ENCODE measurements at regions not wholly inside any gene's neighbourhood (a gene's known extent, or its start where the extent isn't known, plus 50 kb on each side); places are given as distances from the start of the nearest gene placed in this dataset.

DNA sequence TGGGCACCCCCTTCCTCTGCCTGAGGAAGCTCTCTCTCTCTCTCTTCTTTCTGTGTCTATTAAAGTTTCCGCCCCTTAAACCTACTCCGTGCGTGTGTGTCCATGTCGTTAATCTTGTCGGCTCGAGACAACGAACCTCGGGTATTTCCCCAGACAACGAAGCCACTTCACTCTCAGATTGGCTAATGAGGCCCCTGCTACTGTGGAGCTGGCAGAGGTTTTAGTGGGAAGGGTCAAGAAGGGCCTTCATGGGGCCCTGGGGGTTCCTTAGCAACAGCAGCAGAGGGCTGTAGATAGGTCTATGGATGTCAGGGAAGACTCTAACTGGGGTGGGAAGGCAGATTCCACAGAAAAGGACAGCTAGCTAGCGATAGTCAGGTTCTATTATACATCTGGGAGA lies 239.8 kb upstream of the RAB4A start:
- no peak for DNase-seq (ENCODE audit: low read depth in 2 of 2)

GRCh38 chr1:229031481-229032341 lies 239.2 kb upstream of the RAB4A start:
- DNase-seq (ENCODE audit: low read depth in 2 of 2): no peak

GRCh38 chr1:229032375-229032774 lies 238.5 kb upstream of the RAB4A start:
- no peak for DNase-seq (ENCODE audit: low read depth in 2 of 2)

GRCh38 chr1:229033480-229033879 lies 237.4 kb upstream of the RAB4A start:
- no peak for DNase-seq (ENCODE audit: low read depth in 2 of 2)

- DNase-seq (ENCODE audit: low read depth in 2 of 2): no peak
Observed at GRCh38 chr1:229034342-229034741, 236.6 kb upstream of the RAB4A start.

DNA sequence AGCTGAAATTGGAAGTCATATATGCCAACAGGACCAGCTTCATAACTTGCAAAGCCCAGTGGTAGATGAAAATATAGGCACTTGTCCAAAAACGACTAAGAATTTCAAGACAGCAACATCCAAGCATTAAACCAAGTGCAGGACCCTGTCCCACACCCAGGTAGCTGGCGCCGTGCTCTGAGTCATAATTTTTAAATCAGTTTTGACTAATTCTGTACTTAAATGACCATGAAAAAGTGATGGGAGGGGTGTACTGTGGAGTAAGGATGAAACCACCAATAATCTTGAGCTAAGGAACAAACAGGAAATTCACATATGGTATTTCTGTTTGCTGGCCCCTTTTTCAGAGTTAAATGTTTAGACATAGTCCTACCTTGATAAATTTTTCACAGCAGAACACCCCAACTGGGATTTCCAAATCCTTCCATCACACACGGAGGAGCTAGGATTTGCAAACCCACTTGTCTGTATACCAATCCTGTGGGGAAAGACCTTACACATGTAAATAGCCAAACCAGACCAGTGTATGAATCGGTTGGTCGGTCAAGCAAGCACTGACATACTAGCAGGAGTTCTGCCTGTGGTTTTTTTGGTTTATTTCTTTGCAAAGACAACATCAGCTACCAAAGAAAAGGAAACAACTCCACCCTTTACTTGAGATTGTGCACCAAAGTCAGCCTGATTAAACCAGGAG lies 235.7 kb upstream of the RAB4A start:
- no peak for DNase-seq (ENCODE audit: low read depth in 2 of 2)

DNA sequence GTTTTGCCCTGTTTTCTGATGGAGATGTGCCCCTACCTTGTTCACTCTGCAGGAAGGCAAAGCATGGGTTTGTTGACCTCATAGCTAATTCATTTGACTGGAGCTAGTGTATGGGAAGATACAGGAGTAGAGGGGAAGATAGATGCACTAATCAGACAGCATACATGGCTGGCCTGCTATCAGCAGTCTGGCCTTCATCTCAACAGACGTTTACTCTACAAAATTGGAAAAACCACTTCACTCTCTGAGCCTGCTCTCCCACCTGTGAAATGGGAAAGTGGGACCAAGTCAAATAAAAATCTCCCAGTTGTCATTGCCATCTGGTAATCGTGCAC lies 235.2 kb upstream of the RAB4A start:
- DNase-seq (ENCODE audit: low read depth in 2 of 2): no peak

GRCh38 chr1:229037806-229038405 lies 233.0 kb upstream of the RAB4A start:
- no peak for DNase-seq (ENCODE audit: low read depth in 2 of 2)

DNA sequence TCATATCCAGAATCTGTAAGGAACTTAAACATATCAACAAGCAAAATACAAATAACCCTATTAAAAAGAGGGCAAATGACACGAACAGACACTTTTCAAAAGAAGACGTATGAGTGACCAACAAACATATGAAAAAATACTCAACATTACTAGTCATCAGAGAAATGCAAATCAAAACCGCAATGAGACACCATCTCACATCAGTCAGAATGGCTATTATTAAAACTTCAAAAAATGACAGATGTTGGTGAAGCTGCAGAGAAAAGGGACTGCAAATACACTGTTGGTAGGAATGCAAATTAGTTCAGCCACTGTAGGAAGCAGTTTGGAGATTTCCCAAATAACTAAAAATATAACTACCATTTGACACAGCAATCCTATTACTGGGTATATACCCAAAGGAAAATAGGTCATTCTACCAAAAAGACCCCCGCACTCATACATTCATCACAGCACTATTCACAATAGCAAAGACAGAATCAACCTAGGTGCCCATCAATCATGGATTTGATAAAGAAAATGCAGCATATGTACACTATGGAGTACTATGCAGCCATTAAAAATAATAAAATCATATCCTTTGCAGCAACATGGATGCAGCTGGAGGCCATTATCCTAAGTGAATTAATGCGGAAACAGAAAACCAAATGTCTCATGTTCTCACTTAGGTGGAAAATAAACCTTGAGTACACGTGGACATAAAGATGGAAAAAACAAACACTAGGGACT lies 230.1 kb upstream of the RAB4A start:
- DNase-seq (ENCODE audit: low read depth in 2 of 2): no peak

DNA sequence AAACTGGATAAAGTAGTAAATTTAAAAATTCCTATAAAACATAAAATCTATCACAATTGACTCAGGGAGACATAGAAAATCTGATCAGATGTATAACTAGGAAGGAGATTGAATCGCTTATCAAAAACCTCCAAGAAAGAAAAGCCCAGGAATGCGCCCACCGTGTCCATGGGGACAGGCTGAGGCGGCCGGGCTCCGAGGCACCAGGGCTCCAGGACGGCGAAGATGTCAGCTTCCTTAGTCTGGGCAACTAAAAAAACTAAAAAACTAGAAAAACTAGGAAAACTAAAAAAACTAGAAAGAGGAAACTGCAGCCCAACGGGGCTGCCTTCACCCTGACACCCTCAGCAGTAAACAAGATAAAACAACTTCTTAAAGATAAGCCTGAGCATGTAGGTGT lies 229.0 kb upstream of the RAB4A start:
- DNase-seq (ENCODE audit: low read depth in 2 of 2): no peak

DNA sequence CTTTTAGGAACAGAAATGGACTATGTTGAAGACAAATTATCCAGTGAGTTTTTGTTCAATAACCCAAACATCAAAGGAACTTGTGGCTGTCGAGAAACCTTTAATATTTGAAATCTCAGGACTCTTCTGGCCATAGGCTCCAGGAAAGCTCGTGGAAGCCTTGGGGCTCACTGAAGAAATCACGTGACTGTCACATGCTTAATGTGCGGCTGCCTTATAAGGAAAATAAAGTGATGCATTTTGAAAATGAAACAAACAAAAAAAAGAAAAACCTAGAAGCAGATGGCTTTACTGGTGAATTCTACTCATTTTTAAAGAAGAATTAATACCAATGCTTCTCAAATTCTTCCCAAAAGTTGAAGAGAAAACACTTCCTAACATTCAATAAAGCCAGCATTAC lies 228.4 kb upstream of the RAB4A start:
- no peak for DNase-seq (ENCODE audit: low read depth in 2 of 2)

DNA sequence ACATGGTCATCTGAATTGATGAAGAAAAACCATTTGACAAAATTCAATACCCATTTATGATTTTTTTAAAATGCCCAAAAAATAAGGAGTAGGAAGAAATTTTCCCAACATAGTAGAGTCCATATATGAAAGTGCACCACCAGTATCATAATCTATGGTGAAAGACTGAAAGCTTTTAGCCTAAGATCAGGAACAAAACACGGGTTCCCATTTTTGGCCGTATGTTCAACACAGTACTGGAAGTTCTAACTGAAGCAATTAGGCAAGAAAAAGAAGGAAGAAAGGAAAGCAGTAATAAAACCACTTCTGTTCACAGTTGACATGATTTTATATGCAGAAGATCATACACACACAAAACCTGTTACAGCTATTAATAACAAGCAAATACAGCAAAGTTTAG lies 227.8 kb upstream of the RAB4A start:
- no peak for DNase-seq (ENCODE audit: low read depth in 2 of 2)

- no peak for DNase-seq (ENCODE audit: low read depth in 2 of 2)
Observed at GRCh38 chr1:229046251-229046853, 224.6 kb upstream of the RAB4A start.

GRCh38 chr1:229047161-229047839 lies 223.6 kb upstream of the RAB4A start:
- DNase-seq (ENCODE audit: low read depth in 2 of 2): no peak

DNA sequence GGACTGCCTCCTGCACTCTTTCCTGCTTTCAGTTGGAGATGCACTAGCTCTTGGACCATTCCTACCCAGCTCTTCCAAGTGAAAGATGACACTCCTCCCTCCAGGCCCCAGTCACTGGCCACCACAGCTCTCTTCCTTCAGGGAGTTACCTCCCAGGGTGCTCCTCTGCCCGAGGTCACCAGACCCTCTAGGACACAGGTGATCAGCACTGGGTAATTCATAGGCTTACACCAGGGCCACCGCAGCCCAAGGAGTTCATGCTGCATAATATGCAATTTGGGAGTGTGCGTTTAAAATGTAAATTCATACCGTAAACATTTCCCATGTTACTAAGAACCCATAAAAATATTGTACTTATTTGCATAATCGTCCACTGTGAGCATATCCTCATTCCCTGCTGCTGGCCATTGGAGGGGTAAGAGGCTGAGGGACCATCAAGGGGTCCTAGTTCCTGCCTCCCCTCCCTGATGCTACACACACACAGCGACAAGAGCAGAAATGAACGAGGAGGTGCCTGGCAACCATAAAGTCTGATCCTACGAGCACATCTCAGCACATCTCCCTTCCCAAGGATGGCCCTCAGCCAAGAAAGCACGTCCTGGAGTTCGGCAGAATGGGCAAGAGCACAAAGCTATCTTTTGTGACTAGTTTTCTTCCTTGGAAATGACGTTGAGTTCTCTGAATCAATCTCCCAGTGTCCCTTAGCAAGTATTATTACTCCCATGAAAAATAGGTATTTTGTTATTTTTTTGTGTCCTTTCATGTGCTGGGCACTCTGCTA lies 222.9 kb upstream of the RAB4A start:
- DNase-seq (ENCODE audit: low read depth in 2 of 2): no peak

- DNase-seq (ENCODE audit: low read depth in 2 of 2): no peak
Observed at GRCh38 chr1:229048896-229049295, 222.0 kb upstream of the RAB4A start.

GRCh38 chr1:229056046-229056445 lies 214.9 kb upstream of the RAB4A start:
- no peak for DNase-seq (ENCODE audit: low read depth in 2 of 2)

GRCh38 chr1:229058111-229058561 lies 212.8 kb upstream of the RAB4A start:
- no peak for DNase-seq (ENCODE audit: low read depth in 2 of 2)

DNA sequence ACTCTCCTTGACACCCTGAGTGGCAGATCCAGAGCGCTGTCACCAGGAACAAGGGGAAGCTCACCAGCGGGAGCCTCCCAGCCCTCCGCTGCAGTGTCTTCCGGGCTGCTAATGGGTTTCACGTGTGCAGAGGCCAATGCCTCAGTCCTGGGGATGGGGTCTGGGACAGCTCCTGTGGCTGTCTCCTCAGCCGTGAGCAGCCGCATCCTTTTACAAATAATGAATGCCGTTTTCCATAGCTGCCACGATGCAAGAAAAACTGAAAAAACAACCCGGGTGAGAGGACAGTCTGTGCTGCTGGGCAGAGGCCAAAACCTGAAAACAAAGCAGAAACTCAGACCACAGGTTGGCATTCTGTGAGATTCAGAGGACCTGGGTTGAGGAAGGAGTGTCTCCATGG lies 212.2 kb upstream of the RAB4A start:
- DNase-seq (ENCODE audit: low read depth in 2 of 2): no peak

Data from stimulated activated CD8-positive, alpha-beta memory T cell treated with anti-CD3 and anti-CD28 coated beads, Interleukin-7, amount 100 ng/mL, for 1 hour (primary cell).